ENCODE measurements at regions not wholly inside any gene's neighbourhood (a gene's known extent, or its start where the extent isn't known, plus 50 kb on each side); places are given as distances from the start of the nearest gene placed in this dataset.
"Not testable (repeated sequence)": the region's sequence is repeated elsewhere in the genome, so short reads cannot be mapped to it uniquely, and the experiment has no call there.

GRCh38 chr10:29784175-29784773, 149.5 kb upstream of the SVIL start:
- DNase-seq, result no peak

- no peak for DNase-seq
Measured at GRCh38 chr10:29783201-29783947, 148.6 kb upstream of the SVIL start.

- DNase-seq, result no peak
Measured at GRCh38 chr10:29780639-29781038, 145.9 kb upstream of the SVIL start.

- DNase-seq, result no peak
Measured at GRCh38 chr10:29780096-29780495, 145.3 kb upstream of the SVIL start.

GRCh38 chr10:29776246-29776645, 141.5 kb upstream of the SVIL start:
- no peak for DNase-seq

- DNase-seq, result no peak
Measured at GRCh38 chr10:29774475-29774874, 139.7 kb upstream of the SVIL start.

GRCh38 chr10:29773675-29774091, 138.9 kb upstream of the SVIL start:
- DNase-seq, result no peak

- no peak for DNase-seq
Measured at GRCh38 chr10:29772403-29772802, 137.6 kb upstream of the SVIL start.

GRCh38 chr10:29771376-29771775, 136.6 kb upstream of the SVIL start:
- no peak for DNase-seq

- not testable (repeated sequence) for DNase-seq
Measured at GRCh38 chr10:29769277-29769676, 134.5 kb upstream of the SVIL start.

GRCh38 chr10:29767968-29768367, 133.2 kb upstream of the SVIL start:
- DNase-seq, result no peak

GRCh38 chr10:29766753-29767152, 132.0 kb upstream of the SVIL start:
- DNase-seq, result no peak

- DNase-seq, result no peak
Measured at GRCh38 chr10:29765330-29765729, 130.6 kb upstream of the SVIL start.

- DNase-seq, result no peak
Measured at GRCh38 chr10:29763396-29763795, 128.6 kb upstream of the SVIL start.

GRCh38 chr10:29761916-29762315, 127.1 kb upstream of the SVIL start:
- DNase-seq, result no peak

GRCh38 chr10:29760138-29760900, 125.5 kb upstream of the SVIL start:
- no peak for DNase-seq

- DNase-seq, result no peak
Measured at GRCh38 chr10:29757551-29758297, 123.0 kb upstream of the SVIL start.

- no peak for DNase-seq
Measured at GRCh38 chr10:29756451-29756850, 121.7 kb upstream of the SVIL start.

GRCh38 chr10:29753283-29753682, 118.5 kb upstream of the SVIL start:
- no peak for DNase-seq

- no peak for DNase-seq
Measured at GRCh38 chr10:29751684-29752083, 116.9 kb upstream of the SVIL start.

- no peak for DNase-seq
Measured at GRCh38 chr10:29751240-29751639, 116.5 kb upstream of the SVIL start.

GRCh38 chr10:29749150-29749549, 114.4 kb upstream of the SVIL start:
- DNase-seq, result no peak

- no peak for DNase-seq
Measured at GRCh38 chr10:29748109-29748650, 113.4 kb upstream of the SVIL start.
